Liver (tissue), 3 donors: ENCODE measurements at regions not wholly inside any gene's neighbourhood (a gene's known extent, or its start where the extent isn't known, plus 50 kb on each side); places are given as distances from the start of the nearest gene placed in this dataset.

Source experiments
- ATF3 ChIP-seq: IDR thresholded peaks from 2 replicates; pipeline ENCODE4 v1.6.1; 2016; ENCODE audit warnings: antibody characterized with exemption
- MAX ChIP-seq: IDR thresholded peaks from 2 replicates; pipeline ENCODE4 v1.6.1; 2016; ENCODE audit warnings: antibody characterized with exemption
- NR2F2 ChIP-seq: IDR thresholded peaks from 2 replicates; pipeline ENCODE4 v1.6.1; 2016; ENCODE audit warnings: antibody characterized with exemption
- RAD21 ChIP-seq, 2 donors: IDR thresholded peaks; 2 replicates each; pipeline ENCODE4 v1.6.1; 2016; ENCODE audit warnings: antibody characterized with exemption in 2 of 2, mild to moderate bottlenecking in 2 of 2
- REST ChIP-seq: IDR thresholded peaks from 2 replicates; pipeline ENCODE4 v1.6.1; 2016; ENCODE audit warnings: antibody characterized with exemption, mild to moderate bottlenecking
- RXRA ChIP-seq, 2 donors: IDR thresholded peaks; 2 replicates each; pipeline ENCODE4 v1.6.1; 2017 to 2018; ENCODE audit warnings: antibody characterized with exemption in 2 of 2, mild to moderate bottlenecking in 1 of 2
- SP1 ChIP-seq: IDR thresholded peaks from 2 replicates; pipeline ENCODE4 v1.6.1; 2018; ENCODE audit warnings: antibody characterized with exemption, mild to moderate bottlenecking
- TAF1 ChIP-seq: conservative IDR thresholded peaks from 2 replicates; pipeline ENCODE4 v1.6.1; 2016; ENCODE audit warnings: antibody characterized with exemption, mild to moderate bottlenecking
- YY1 ChIP-seq: IDR thresholded peaks from 2 replicates; pipeline ENCODE4 v1.6.1; 2016; ENCODE audit warnings: antibody characterized with exemption, mild to moderate bottlenecking
- TF ChIP-seq, protein P1 (sequence below): fragments of 150-350 bp; IDR thresholded peaks from 2 replicates; pipeline ENCODE4 v1.5.1; 2017; ENCODE audit warnings: improper control_type of control experiment, low read depth, low read length; ENCODE audit not compliant: missing input control
- donor health status: healthy.
- donor health status: healthy.

DNA sequence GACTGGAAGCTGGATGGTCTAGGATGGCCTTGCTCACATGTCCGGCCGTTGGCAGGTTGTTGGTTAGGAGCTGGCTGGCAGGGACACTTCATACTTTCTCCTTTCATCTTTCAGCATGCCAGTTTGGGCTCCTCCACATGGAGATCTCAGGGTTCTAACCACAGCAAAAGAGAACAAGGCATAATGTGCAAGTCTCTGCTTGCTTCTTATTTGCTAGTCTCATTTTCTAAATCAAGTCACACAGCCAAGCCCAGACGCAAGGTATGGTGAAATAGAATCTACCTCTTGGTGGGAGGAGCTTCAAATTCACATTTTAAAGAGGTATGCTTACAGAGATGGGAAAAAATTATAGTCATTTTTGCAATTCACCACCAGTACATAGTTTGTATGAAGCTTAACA is 69.1 kb upstream of the NAP1L1 start:
- TF ChIP-seq SP1 (no peak), TAF1 (no peak), REST (no peak), NR2F2 (no peak), RXRA (IDR thresholded peaks at IDR 0.05) (no peak), YY1 (no peak), RAD21 (IDR thresholded peaks at IDR 0.05) (no peak), MAX (no peak), ATF3 (no peak)
- TF ChIP-seq, protein P1, sequence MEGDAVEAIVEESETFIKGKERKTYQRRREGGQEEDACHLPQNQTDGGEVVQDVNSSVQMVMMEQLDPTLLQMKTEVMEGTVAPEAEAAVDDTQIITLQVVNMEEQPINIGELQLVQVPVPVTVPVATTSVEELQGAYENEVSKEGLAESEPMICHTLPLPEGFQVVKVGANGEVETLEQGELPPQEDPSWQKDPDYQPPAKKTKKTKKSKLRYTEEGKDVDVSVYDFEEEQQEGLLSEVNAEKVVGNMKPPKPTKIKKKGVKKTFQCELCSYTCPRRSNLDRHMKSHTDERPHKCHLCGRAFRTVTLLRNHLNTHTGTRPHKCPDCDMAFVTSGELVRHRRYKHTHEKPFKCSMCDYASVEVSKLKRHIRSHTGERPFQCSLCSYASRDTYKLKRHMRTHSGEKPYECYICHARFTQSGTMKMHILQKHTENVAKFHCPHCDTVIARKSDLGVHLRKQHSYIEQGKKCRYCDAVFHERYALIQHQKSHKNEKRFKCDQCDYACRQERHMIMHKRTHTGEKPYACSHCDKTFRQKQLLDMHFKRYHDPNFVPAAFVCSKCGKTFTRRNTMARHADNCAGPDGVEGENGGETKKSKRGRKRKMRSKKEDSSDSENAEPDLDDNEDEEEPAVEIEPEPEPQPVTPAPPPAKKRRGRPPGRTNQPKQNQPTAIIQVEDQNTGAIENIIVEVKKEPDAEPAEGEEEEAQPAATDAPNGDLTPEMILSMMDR: no peak
